Heart left ventricle (tissue), 16 donors: ENCODE measurements at regions not wholly inside any gene's neighbourhood (a gene's known extent, or its start where the extent isn't known, plus 50 kb on each side); places are given as distances from the start of the nearest gene placed in this dataset.

Experiments used
- ATAC-seq, 4 donors: fragments of 200-7000 bp; cut with Tn5 transposase; one replicate each; pipeline ENCODE4 v1.9.1; 2020 to 2022; ENCODE audit warnings: moderate library complexity in 4 of 4, mild to moderate bottlenecking in 3 of 4, moderate number of reproducible peaks in 1 of 4
- DNase-seq, 5 donors: peaks; one replicate each; pipeline ENCODE4 v3.0.0-alpha.2; 2020
- H3K27ac ChIP-seq, 12 donors: fragments of 200-600 bp; sonication (generic) in 4 of 12; one replicate each; pipeline versions ENCODE4 v1.5.0 to v1.8.0; 2016 to 2022; ENCODE audit warnings: mild to moderate bottlenecking in 2 of 12
- H3K27me3 ChIP-seq, 9 donors: fragments of 200-600 bp; sonication (generic) in 2 of 9; one replicate each; pipeline versions ENCODE4 v1.5.1 to v1.8.0; 2016 to 2022; ENCODE audit warnings: mild to moderate bottlenecking in 3 of 9
- H3K36me3 ChIP-seq, 9 donors: fragments of 200-600 bp; sonication (generic) in 2 of 9; one replicate each; pipeline versions ENCODE4 v1.5.0 to v1.8.0; 2018 to 2022; ENCODE audit warnings: mild to moderate bottlenecking in 2 of 9
- H3K4me1 ChIP-seq, 12 donors: fragments of 200-600 bp; sonication (generic) in 4 of 12; one replicate each; pipeline versions ENCODE4 v1.5.0 to v1.8.0; 2016 to 2022; ENCODE audit warnings: mild to moderate bottlenecking in 3 of 12
- H3K4me3 ChIP-seq, 12 donors: fragments of 200-600 bp; sonication (generic) in 4 of 12; one replicate each; pipeline versions ENCODE4 v1.5.0 to v1.8.0; 2017 to 2022; ENCODE audit warnings: mild to moderate bottlenecking in 9 of 12, moderate library complexity in 4 of 12
- H3K9me3 ChIP-seq, 12 donors: fragments of 200-600 bp; sonication (generic) in 4 of 12; one replicate each; pipeline versions ENCODE4 v1.5.0 to v1.8.0; 2016 to 2022; ENCODE audit warnings: mild to moderate bottlenecking in 1 of 12
- POLR2A ChIP-seq, 2 donors: fragments of 450-650 bp; IDR thresholded peaks; one replicate each; pipeline ENCODE4 v1.6.1; 2017; ENCODE audit warnings: antibody characterized with exemption in 2 of 2, mild to moderate bottlenecking in 2 of 2, moderate library complexity in 2 of 2
- WGBS, 4 donors: extraction: QIAGEN DNeasy Blood & Tissue Kit in 2 of 4; methylation state at CpG; one replicate each; pipeline versions ENCODE4 v1.1.5 to v1.1.7; 2013 to 2018; 5-methylcytosine and 5-hydroxymethylcytosine counted together
- intact Hi-C, 10 donors: fragments of 100-400 bp; cut with DNase I; formaldehyde crosslinking; loops; one replicate each; pipeline versions ENCODE4 v1.11.1 to v1.14.2; 2022
- TF ChIP-seq, protein P1 (sequence below), 12 donors: fragments of 200-600 bp; sonication (generic) in 4 of 12; IDR thresholded peaks; one replicate each; pipeline versions ENCODE4 v1.5.0 to v1.8.0; 2018 to 2022; ENCODE audit warnings: antibody characterized with exemption in 12 of 12, mild to moderate bottlenecking in 5 of 12
- donor health status: ischemic (EF 13 %, LVEDD 7.1; RV severe dilation, severe dysfunction).
- donor health status: healthy with polysubstance abuse.
- donor health status: DM: no; HTN: yes; CAD: no.
- donor health status: DM: no; HTN: no; CAD: no.
- donor health status: ischemic (EF 25% LVEDD 6.9; RV normal size, moderate dysfunction).
- donor health status: ischemic (EF 25% LVEDD 5.7; RV mildly dilated, moderate dysfunction).
- donor health status: healthy.
- donor health status: DM: yes; HTN: yes; CAD: no.
- donor health status: ischemic (EF 35%, LVEDD 5.7; RV mildly dilated, moderate dysfunction).
- donor health status: nonischemic (EF 11% LVEDD 7.7; RV severe dilation, severe dysfunction).
- donor health status: DM: yes; HTN: yes; CAD: no.
- donor health status: PGD.
- donor health status: ischemic (EF 29% LVEDD 5.4; RV normal size, mild dysfunction).
- donor health status: nonischemic (EF 23%, LVEDD 6.1; RV moderate dilation, normal function).

DNA sequence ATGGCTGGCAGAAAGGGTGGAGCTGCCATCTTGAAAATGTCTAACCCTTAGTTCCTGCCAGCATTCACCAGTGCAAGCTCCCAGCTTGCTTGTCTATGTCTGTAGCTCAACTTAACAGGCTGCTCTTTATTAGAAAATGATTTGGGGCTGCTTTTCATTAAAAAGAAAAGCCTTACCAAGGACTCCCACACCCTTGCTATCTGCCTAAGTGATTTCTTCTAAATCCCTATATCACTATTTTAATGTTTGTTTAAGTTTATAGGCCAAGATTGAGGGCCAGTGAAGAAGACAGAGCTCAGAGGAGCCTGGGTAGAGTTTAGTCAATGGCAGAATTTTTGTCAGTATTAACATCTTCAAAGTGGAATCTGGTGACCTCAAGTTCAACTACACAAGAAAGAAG is 336.8 kb upstream of the CHRM3 start:
- no peak overlapping the region for H3K4me3 ChIP-seq
- no peak for ATAC-seq
- H3K27ac ChIP-seq, result no peak overlapping the region
- intact Hi-C loops, result no loop called here
- no peaks in the 10 kb centered on the region for H3K36me3 ChIP-seq
- no peaks in the 10 kb centered on the region for H3K4me1 ChIP-seq
- TF ChIP-seq, protein P1, sequence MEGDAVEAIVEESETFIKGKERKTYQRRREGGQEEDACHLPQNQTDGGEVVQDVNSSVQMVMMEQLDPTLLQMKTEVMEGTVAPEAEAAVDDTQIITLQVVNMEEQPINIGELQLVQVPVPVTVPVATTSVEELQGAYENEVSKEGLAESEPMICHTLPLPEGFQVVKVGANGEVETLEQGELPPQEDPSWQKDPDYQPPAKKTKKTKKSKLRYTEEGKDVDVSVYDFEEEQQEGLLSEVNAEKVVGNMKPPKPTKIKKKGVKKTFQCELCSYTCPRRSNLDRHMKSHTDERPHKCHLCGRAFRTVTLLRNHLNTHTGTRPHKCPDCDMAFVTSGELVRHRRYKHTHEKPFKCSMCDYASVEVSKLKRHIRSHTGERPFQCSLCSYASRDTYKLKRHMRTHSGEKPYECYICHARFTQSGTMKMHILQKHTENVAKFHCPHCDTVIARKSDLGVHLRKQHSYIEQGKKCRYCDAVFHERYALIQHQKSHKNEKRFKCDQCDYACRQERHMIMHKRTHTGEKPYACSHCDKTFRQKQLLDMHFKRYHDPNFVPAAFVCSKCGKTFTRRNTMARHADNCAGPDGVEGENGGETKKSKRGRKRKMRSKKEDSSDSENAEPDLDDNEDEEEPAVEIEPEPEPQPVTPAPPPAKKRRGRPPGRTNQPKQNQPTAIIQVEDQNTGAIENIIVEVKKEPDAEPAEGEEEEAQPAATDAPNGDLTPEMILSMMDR (IDR thresholded peaks at IDR 0.05), result no peak
- no peak for TF ChIP-seq POLR2A (IDR thresholded peaks at IDR 0.05)
- no peaks in the 10 kb centered on the region for H3K27me3 ChIP-seq
- DNase-seq, result no peak
- H3K9me3 ChIP-seq, result peaks cover 0 to 11% (median 0%) of the 10 kb centered on the region in 12 donors

DNA sequence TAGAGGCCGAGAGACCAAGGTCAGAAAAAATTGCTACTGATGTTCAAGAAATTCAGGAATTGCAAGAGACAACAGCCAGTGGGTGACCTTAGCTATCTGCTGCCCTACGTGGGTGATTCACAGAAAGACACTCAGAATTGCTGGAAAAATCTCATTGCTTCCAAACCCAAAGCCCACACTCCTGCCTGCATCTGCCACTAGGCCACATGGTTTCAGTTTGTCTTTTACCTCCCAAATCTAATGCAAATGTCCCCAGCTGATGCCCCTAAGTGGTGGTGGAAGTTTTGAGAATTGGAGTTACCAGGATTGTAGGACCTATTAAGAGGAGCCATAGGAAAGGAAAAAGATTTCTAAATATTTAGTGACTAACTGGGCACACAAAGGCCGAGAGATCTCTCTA is 341.5 kb upstream of the CHRM3 start:
- DNase-seq, result no peak
- 66 to 81% (median 66%) methylated on average over 3 of the region's 3 CpGs for WGBS, 4 donors
- no peaks in the 10 kb centered on the region for H3K27me3 ChIP-seq
- no peak overlapping the region for H3K27ac ChIP-seq
- H3K4me1 ChIP-seq, result no peaks in the 10 kb centered on the region
- no peak overlapping the region for H3K4me3 ChIP-seq
- H3K36me3 ChIP-seq, result no peaks in the 10 kb centered on the region
- TF ChIP-seq, protein P1 (IDR thresholded peaks at IDR 0.05), result no peak
- TF ChIP-seq POLR2A (IDR thresholded peaks at IDR 0.05), result no peak
- H3K9me3 ChIP-seq, result peaks cover 0 to 3% (median 0%) of the 10 kb centered on the region in 12 donors
- intact Hi-C loops, result no loop called here
- ATAC-seq, result no peak

DNA sequence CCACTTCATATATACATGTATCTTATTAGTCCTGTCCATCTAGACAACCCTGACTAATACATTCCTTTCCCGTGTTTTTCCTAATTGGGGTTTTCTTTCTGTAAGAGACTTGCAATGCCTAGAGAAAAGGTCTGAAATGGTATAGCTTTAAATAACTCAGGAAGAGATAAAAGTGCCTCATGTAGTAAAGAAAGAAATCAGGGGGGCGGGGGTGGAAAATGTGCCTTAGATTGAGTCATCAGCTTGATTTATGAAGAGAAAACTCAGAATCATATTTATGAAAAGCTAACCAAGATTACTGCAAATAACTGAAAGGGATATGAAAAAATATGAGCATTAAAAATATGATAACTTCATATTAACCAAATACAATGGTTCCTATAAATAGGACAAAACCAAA is 345.8 kb upstream of the CHRM3 start:
- ATAC-seq (no peak), DNase-seq (no peak)
- no peaks in the 10 kb centered on the region for H3K27me3 ChIP-seq
- no peak overlapping the region for H3K4me3 ChIP-seq
- H3K4me1 ChIP-seq, result no peaks in the 10 kb centered on the region
- WGBS, 4 donors, result 47 to 60% (median 55%) methylated on average over 2 of the region's 2 CpGs
- no peaks in the 10 kb centered on the region for H3K9me3 ChIP-seq
- H3K27ac ChIP-seq, result no peak overlapping the region
- TF ChIP-seq, protein P1 (IDR thresholded peaks at IDR 0.05), result no peak
- no peak for TF ChIP-seq POLR2A (IDR thresholded peaks at IDR 0.05)
- H3K36me3 ChIP-seq, result no peaks in the 10 kb centered on the region
- intact Hi-C loops, result no loop called here

DNA sequence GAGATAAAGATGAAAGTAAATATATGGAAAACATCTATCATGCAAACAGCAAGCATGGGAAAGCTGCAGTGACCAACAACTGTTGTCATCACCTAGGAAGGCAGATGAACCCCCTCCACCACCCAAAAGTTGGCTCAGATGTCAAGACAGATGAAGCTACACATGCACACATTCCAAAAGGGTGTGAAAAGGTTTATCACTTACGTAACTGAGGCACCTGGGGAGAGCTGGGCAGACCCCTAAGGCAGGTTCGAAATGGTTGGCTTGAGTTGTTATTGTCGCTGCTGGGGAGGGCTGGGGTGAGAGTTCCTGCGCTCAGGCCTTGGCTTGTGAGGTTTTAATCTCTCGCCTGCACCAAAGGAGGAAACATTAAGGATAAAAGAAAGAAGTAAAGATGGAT is 355.1 kb upstream of the CHRM3 start:
- WGBS, 4 donors, result 43 to 49% (median 49%) methylated on average over 5 of the region's 5 CpGs
- peaks cover 0 to 4% (median 0%) of the 10 kb centered on the region in 12 donors for H3K9me3 ChIP-seq
- no peaks in the 10 kb centered on the region for H3K27me3 ChIP-seq
- ATAC-seq, result no peak
- H3K36me3 ChIP-seq, result no peaks in the 10 kb centered on the region
- no peak overlapping the region for H3K4me3 ChIP-seq
- intact Hi-C loops, result no loop called here
- no peak for TF ChIP-seq POLR2A (IDR thresholded peaks at IDR 0.05)
- TF ChIP-seq, protein P1 (IDR thresholded peaks at IDR 0.05), result no peak
- H3K4me1 ChIP-seq, result no peaks in the 10 kb centered on the region
- H3K27ac ChIP-seq, result no peak overlapping the region
- no peak for DNase-seq
